ENCODE measurements at regions not wholly inside any gene's neighbourhood (a gene's known extent, or its start where the extent isn't known, plus 50 kb on each side); places are given as distances from the start of the nearest gene placed in this dataset.

DNA sequence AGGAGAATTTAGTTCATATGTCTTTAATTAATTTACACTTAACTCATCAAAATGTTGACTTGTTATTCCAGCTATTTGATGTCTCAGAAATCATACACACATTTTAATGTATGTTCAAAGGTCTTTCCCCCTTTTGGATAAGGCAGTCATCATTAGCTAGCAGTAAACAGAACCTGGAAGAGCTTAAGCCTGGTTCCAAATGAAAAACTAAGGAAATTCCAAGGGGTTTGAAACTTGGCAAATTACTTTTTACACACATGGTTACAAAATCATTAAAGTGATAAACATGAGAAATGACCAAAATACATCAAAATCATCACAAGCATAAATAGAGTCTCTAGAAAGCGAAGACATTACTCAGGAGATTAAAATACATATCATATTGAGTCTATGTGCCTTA is 359.8 kb upstream of the ZNF608 start:
- no peak overlapping the region for H3K27ac ChIP-seq
- no peak for DNase-seq (ENCODE audit: low read depth, low spot score)

DNA sequence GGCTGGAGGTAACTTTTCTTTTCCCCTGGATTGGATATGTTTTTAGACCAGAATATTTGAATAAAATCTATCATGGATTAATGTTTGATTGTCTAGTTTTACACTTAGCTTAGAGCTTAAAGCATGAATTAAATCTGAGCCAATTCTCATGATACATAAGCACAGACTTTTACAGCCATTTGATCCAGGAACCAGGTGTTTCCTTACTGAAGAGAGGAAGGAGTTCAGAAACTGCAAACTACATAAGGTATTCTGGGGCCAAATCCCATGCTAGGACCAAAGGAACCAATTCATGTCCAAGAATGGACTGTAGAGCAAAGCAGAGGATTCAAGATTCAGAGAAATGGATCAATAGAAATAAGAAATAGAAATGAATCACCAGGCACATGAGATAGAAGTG is 360.4 kb upstream of the ZNF608 start:
- no peak for DNase-seq (ENCODE audit: low read depth, low spot score)
- H3K27ac ChIP-seq: no peak overlapping the region

DNA sequence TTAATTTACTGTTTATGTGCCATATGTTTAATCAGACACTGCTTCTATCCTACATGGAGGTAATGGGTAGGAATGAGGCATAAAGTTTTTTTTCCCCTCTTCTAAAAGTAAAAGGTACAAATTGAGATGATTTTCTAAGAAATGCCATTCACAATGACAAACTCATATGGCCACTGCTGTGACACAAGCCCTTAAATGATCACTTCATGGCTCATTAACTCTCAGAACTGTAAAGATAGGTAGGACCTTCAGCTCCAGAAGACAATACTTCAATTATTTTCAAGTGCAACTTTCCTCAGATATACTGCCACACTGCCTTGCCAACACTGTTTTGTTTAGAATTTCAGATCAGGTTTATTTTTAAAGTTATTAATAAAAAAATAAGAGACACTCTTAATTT is 362.9 kb upstream of the ZNF608 start:
- H3K27ac ChIP-seq: no peak overlapping the region
- DNase-seq (ENCODE audit: low read depth, low spot score): no peak

- DNase-seq (ENCODE audit: low read depth, low spot score): no peak
Observed at GRCh38 chr5:125109816-125110215, 363.4 kb upstream of the ZNF608 start.

DNA sequence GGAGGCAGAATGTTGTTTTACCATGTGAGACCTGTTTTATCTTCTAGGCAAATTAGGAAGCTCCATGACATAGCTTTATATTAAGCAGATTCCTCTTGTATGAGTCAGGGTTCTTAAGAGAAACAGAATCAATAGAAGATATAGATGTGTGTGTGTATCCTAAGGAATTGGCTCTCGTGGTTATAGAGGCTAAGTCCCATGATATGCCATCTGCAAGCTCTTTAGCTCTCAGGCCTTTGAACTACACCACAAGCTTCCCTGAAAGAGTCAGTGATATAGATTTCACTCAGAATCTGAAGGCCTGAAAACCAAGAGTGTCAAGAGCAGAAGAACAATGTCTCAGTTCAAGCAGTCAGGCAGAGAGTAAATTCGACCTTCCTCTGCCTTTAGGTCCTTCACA is 365.8 kb upstream of the ZNF608 start:
- DNase-seq (ENCODE audit: low read depth, low spot score): no peak
- no peak overlapping the region for H3K27ac ChIP-seq

More at GRCh38 chr5:125109816-125110215, 363.4 kb upstream of the ZNF608 start:
- H3K27ac ChIP-seq: no peak overlapping the region

GRCh38 chr5:125113328-125113727 is 366.9 kb upstream of the ZNF608 start:
- DNase-seq (ENCODE audit: low read depth, low spot score): no peak
- H3K27ac ChIP-seq: no peak overlapping the region

GRCh38 chr5:125115195-125115525 is 368.7 kb upstream of the ZNF608 start:
- no peak for DNase-seq (ENCODE audit: low read depth, low spot score)
- H3K27ac ChIP-seq: no peak overlapping the region

DNA sequence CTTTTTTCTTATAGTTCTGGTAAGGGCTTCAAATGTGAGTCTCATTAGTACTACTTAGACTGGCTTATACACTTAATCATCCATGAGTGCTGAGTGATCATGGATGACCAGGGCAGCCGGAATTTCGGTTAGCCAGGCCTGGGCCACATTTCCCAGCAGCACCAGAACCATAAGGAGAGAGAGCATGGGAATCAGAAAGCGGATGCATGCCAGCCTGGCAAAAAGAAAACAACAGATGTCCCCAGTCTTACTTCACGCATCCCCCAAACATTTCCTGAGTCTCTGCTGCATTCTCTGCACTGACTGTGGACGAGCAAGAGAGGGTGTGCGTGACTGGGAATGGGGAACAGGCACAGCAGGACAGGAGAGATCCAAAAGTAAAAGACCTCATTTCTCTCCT is 371.1 kb upstream of the ZNF608 start:
- no peak overlapping the region for H3K27ac ChIP-seq
- DNase-seq (ENCODE audit: low read depth, low spot score): no peak

DNA sequence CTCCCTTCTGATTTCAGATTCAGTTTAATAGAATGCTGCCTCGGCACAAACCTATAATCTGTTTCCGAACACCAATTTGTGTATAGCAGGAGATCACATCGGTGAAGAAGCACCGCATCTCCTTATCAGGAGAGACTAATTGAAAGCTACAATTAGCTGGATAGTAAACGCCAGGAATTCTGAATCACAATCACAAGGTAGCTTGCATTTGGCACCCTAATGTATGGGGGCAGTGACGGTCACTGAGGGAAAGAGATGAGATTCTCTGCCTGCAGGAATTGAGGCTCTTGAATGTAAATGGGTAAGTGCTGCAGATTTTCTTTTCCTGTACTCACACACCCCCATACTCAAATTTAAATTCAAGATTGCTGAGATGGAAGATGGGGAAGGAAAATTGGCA is 373.6 kb upstream of the ZNF608 start:
- no peak overlapping the region for H3K27ac ChIP-seq
- DNase-seq (ENCODE audit: low read depth, low spot score): no peak

GRCh38 chr5:125125031-125125823 is 378.8 kb upstream of the ZNF608 start:
- no peak overlapping the region for H3K27ac ChIP-seq
- no peak for DNase-seq (ENCODE audit: low read depth, low spot score)

GRCh38 chr5:125126050-125126449 is 379.6 kb upstream of the ZNF608 start:
- no peak for DNase-seq (ENCODE audit: low read depth, low spot score)
- no peak overlapping the region for H3K27ac ChIP-seq

- DNase-seq (ENCODE audit: low read depth, low spot score): peak; percentile 18
- peak overlapping the region; percentile 20 for H3K27ac ChIP-seq
Observed at GRCh38 chr5:125129151-125129806, 382.8 kb upstream of the ZNF608 start.

DNA sequence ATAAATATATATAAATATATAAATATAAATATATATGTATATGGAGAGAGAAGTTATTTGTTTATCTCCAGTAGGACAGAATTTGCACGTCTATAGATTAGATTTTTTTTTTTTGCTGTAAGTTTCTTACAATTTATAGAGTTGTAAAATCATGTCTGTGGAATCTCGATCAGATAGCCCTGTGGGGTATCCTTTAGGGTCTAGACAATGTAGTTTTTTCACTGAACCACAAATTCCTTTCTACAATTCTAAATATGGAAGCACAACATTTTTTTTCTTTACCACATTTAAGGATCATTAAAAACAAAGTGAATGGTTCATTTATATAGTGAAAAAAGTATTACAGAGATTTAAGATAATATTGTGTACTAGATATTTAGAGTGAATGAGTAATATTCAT is 384.2 kb upstream of the ZNF608 start:
- no peak for DNase-seq (ENCODE audit: low read depth, low spot score)
- no peak overlapping the region for H3K27ac ChIP-seq

GRCh38 chr5:125134216-125135081 is 388.0 kb upstream of the ZNF608 start:
- DNase-seq (ENCODE audit: low read depth, low spot score): no peak
- no peak overlapping the region for H3K27ac ChIP-seq

DNA sequence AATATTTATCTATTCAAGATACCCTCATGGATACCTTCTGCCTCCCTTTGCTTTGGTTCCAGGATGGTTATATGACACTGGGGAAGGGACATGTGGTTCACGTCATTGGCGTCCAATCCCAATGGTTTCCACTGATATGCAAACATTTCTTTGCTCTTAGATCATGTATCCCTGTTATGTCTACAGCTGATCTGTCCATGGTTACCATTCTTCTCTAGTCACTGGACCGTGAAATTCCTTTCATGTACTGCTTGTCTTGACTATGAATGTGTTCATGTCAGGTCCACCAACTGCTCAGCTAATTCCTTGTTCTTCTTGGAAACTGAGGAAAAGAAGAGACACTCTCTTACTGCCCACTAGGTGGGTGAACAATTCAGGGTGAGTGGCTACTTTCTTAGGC is 391.1 kb upstream of the ZNF608 start:
- DNase-seq (ENCODE audit: low read depth, low spot score): no peak
- no peak overlapping the region for H3K27ac ChIP-seq

DNA sequence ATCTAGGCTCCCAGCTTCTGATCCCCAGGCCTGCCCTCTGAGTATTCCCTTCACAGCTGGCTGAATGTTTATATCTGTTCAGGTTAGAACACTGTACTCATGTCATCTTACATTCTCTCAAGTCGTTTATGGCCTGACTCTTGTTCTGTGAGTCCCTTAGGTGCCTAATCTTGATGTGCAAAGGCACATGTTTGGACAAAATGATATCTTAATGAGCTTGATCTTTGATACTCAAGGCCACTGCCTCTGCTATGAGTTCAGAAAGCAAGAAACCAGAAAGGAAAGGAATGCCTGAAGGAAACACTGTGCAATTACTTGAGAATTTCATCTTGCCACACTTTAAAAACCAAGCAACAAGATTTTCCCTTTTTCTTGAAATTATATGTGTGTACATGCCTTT is 391.8 kb upstream of the ZNF608 start:
- no peak overlapping the region for H3K27ac ChIP-seq
- no peak for DNase-seq (ENCODE audit: low read depth, low spot score)

- no peak overlapping the region for H3K27ac ChIP-seq
- no peak for DNase-seq (ENCODE audit: low read depth, low spot score)
Observed at GRCh38 chr5:125139590-125139989, 393.2 kb upstream of the ZNF608 start.

GRCh38 chr5:125140220-125140619 is 393.8 kb upstream of the ZNF608 start:
- no peak for DNase-seq (ENCODE audit: low read depth, low spot score)
- H3K27ac ChIP-seq: no peak overlapping the region

- no peak for DNase-seq (ENCODE audit: low read depth, low spot score)
Observed at GRCh38 chr5:125140855-125141254, 394.4 kb upstream of the ZNF608 start.

GRCh38 chr5:125142458-125142857 is 396.0 kb upstream of the ZNF608 start:
- DNase-seq (ENCODE audit: low read depth, low spot score): no peak
- no peak overlapping the region for H3K27ac ChIP-seq

More at GRCh38 chr5:125140855-125141254, 394.4 kb upstream of the ZNF608 start:
- no peak overlapping the region for H3K27ac ChIP-seq

GRCh38 chr5:125143011-125143410 is 396.6 kb upstream of the ZNF608 start:
- no peak for DNase-seq (ENCODE audit: low read depth, low spot score)
- H3K27ac ChIP-seq: no peak overlapping the region
